Ovary (tissue), 7 donors: ENCODE measurements at regions not wholly inside any gene's neighbourhood (a gene's known extent, or its start where the extent isn't known, plus 50 kb on each side); places are given as distances from the start of the nearest gene placed in this dataset.
A peak's percentile ranks its signal among the peaks of the same experiment; 100 is the strongest.

Experiments
- DNase-seq, 5 donors: peaks; one replicate each; pipeline ENCODE4 v3.0.0-alpha.2; 2019 to 2020
- H3K27ac ChIP-seq, 2 donors: fragments of 200-600 bp; one replicate each; pipeline versions ENCODE4 v1.5.1 to v1.8.0; 2019 to 2022
- H3K27me3 ChIP-seq: fragments of 200-600 bp; one replicate; pipeline ENCODE4 v1.8.0; 2022
- H3K36me3 ChIP-seq: fragments of 200-600 bp; sonication (generic); one replicate; pipeline ENCODE4 v1.5.1; 2019
- H3K4me1 ChIP-seq: one replicate; pipeline ENCODE4 v1.8.1; 2013; ENCODE audit warnings: mild to moderate bottlenecking, moderate library complexity; ENCODE audit not compliant: insufficient read depth
- H3K4me3 ChIP-seq: fragments of 200-600 bp; sonication (generic); one replicate; pipeline ENCODE4 v1.5.1; 2017
- H3K9me3 ChIP-seq, 2 donors: fragments of 200-600 bp in 1 of 2; sonication (generic) in 1 of 2; one replicate each; pipeline versions ENCODE4 v1.5.1 to v1.8.1; 2013 to 2019; ENCODE audit warnings: mild to moderate bottlenecking in 1 of 2, moderate library complexity in 1 of 2
- EP300 ChIP-seq: sonication (generic); formaldehyde crosslinking; IDR thresholded peaks from one replicate; pipeline ENCODE4 v1.6.1; 2017; ENCODE audit warnings: antibody characterized with exemption
- POLR2A ChIP-seq: fragments of 450-650 bp; IDR thresholded peaks from one replicate; pipeline ENCODE4 v1.6.1; 2017; ENCODE audit warnings: antibody characterized with exemption, mild to moderate bottlenecking, moderate library complexity
- WGBS, 3 donors: extraction: QIAGEN DNeasy Blood & Tissue Kit in 1 of 3; methylation state at CpG; one replicate each; pipeline versions ENCODE4 v1.1.5 to v1.1.7; 2013 to 2017; 5-methylcytosine and 5-hydroxymethylcytosine counted together
- intact Hi-C, 4 donors: fragments of 100-400 bp; cut with DNase I; formaldehyde crosslinking; loops; one replicate each; pipeline versions ENCODE4 v1.11.0 to v1.15.1; 2022 to 2023
- TF ChIP-seq, protein P1 (sequence below), 3 donors: fragments of 450-650 bp in 2 of 3; fragments of 200-600 bp in 1 of 3; IDR thresholded peaks; one replicate each; pipeline versions ENCODE4 v1.5.1 to v1.8.0; 2016 to 2022; ENCODE audit warnings: antibody characterized with exemption in 3 of 3, mild to moderate bottlenecking in 1 of 3
- donor health status: DM: no; HTN: no; CAD: no; lungs with moderate emphysema.
- donor health status: DM: no; HTN: no; CAD: no.
- donor health status: Bipolar disorder and iron deficiency.
- donor health status: DM: no; HTN: no; CAD: no.
- donor health status: DM: yes; HTN: yes; CAD: no.

DNA sequence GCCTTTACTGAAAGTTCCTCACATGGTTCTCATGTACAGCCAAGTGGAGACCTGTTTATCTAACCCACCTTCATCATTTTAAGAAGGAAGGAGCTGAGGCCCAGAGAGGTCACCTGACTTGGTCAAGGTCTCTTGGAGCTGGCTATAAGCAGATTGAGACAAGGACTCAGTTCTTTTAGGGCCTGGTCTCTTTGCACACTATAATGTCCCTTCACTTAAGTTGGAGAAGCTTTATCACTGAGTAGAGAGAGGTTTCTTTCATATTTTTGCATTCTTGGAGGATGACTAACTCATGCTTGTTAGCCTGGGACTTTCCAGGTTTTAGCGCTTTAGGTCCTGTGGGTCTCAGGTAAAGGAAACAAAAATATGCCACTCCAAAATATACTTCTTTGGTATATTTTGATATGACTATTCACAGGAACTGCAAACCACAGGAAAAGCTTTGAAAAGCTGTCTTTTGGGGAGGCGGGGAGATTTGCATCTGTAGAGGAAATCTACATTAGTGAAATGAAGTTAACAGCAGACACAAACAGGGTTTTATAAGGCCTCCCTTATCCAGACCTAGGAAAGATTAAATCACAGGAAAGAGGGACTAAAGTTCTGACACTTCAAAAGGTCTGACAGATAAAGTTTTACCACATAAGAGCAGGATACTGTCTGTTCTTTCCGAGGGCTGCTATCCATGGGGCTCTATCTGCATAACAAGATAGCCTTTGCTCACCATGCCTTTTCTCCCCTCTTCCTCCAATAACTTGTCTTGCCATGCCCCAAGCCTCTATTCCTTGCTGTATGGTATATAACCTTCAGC, 95.8 kb upstream of the ANKRD55 start:
- DNase-seq: no peak
- Histone ChIP-seq H3K4me1 (peaks cover 6% of the 10 kb centered on the region), H3K9me3 (no peaks in the 10 kb centered on the region), H3K27ac (no peak overlapping the region), H3K4me3 (no peak overlapping the region), H3K27me3 (no peaks in the 10 kb centered on the region), H3K36me3 (no peaks in the 10 kb centered on the region)
- WGBS, 3 donors: 66 to 67% (median 67%) methylated on average over 3 of the region's 3 CpGs
- intact Hi-C loops: no loop called here
- TF ChIP-seq POLR2A (no peak), EP300 (no peak)
- TF ChIP-seq, protein P1, sequence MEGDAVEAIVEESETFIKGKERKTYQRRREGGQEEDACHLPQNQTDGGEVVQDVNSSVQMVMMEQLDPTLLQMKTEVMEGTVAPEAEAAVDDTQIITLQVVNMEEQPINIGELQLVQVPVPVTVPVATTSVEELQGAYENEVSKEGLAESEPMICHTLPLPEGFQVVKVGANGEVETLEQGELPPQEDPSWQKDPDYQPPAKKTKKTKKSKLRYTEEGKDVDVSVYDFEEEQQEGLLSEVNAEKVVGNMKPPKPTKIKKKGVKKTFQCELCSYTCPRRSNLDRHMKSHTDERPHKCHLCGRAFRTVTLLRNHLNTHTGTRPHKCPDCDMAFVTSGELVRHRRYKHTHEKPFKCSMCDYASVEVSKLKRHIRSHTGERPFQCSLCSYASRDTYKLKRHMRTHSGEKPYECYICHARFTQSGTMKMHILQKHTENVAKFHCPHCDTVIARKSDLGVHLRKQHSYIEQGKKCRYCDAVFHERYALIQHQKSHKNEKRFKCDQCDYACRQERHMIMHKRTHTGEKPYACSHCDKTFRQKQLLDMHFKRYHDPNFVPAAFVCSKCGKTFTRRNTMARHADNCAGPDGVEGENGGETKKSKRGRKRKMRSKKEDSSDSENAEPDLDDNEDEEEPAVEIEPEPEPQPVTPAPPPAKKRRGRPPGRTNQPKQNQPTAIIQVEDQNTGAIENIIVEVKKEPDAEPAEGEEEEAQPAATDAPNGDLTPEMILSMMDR (IDR thresholded peaks at IDR 0.05): no peak

DNA sequence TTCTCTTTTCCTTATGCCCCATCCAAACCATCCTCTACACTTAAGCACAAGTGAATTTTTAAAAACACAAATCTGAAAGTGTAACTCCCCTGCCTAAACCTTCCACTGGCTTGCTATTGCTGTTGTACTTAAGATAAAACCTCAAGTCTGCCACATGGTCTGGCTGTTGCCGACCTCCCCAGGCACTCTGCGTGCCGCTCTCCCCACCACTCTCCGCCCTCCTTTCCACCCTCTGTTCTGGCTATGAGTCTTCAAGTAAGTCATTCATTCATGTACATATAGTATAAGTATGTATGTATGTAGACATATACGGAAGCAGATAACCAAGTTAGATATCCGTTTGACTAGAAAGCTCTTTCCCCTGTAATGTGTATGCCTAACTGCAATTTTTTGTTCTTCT, 94.7 kb upstream of the ANKRD55 start:
- no peak for TF ChIP-seq POLR2A
- no peak for TF ChIP-seq EP300
- TF ChIP-seq, protein P1 (IDR thresholded peaks at IDR 0.05): no peak
- Histone ChIP-seq H3K4me1 (peaks cover 6% of the 10 kb centered on the region), H3K4me3 (no peak overlapping the region), H3K9me3 (no peaks in the 10 kb centered on the region), H3K27me3 (no peaks in the 10 kb centered on the region), H3K27ac (no peak overlapping the region), H3K36me3 (no peaks in the 10 kb centered on the region)
- WGBS, 3 donors: 24 to 43% (median 29%) methylated on average over 6 of the region's 6 CpGs
- intact Hi-C loops: no loop called here
- DNase-seq: peak in 1 of 5 donors; percentile 39

DNA sequence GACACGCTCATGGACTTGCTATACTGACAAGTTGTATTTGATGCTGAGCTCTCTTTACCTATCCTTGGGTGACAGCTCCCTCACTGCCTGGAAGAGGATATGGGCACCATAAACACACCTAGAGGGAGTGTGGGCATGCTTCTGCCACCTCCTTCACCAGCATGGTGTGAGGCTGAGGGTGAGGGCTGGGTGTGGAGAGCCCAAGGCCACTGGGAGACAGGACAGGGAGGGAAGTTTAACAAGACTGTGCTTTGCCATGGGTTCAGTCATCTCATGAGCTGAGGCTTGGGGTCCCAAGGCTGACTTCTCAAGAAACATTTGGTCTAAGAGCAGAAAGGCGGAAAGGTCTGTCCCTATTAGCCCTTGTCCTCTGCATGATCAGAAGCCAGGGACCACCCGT, 93.6 kb upstream of the ANKRD55 start:
- no peak overlapping the region for H3K27ac ChIP-seq
- WGBS, 3 donors: 97 to 99% (median 98%) methylated on average over 3 of the region's 3 CpGs
- no peaks in the 10 kb centered on the region for H3K27me3 ChIP-seq
- peaks cover 6% of the 10 kb centered on the region for H3K4me1 ChIP-seq
- TF ChIP-seq, protein P1 (IDR thresholded peaks at IDR 0.05): no peak
- TF ChIP-seq POLR2A: no peak
- TF ChIP-seq EP300: no peak
- intact Hi-C loops: no loop called here
- no peaks in the 10 kb centered on the region for H3K36me3 ChIP-seq
- H3K9me3 ChIP-seq: no peaks in the 10 kb centered on the region
- DNase-seq: no peak
- H3K4me3 ChIP-seq: no peak overlapping the region

DNA sequence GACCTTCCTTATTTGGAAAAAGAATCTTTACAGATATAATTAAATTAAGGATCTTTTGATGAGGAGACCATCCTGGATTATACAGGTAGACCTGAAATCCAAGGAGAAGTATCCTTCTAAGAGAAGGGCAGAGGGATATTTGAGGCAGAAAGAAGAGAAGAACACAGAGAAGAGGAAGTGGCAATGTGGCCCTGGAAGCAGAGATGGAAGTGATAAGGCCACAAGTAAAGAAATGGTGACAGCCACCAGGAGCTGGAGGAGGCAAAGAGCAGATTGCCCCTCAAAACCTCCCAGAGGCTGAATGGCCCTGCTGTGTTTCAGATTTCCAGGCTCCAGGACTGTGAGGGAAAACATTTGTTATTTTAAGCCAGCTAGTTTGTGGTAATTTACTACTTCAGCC, 93.0 kb upstream of the ANKRD55 start:
- Histone ChIP-seq H3K9me3 (no peaks in the 10 kb centered on the region), H3K4me3 (no peak overlapping the region), H3K27me3 (no peaks in the 10 kb centered on the region), H3K36me3 (no peaks in the 10 kb centered on the region), H3K4me1 (peaks cover 6% of the 10 kb centered on the region), H3K27ac (no peak overlapping the region)
- no peak for DNase-seq
- TF ChIP-seq EP300 (no peak), POLR2A (no peak)
- TF ChIP-seq, protein P1 (IDR thresholded peaks at IDR 0.05): no peak
- intact Hi-C loops: no loop called here
